Heart left ventricle (tissue), 16 donors: ENCODE measurements at regions not wholly inside any gene's neighbourhood (a gene's known extent, or its start where the extent isn't known, plus 50 kb on each side); places are given as distances from the start of the nearest gene placed in this dataset.

Experiments
- ATAC-seq, 4 donors: fragments of 200-7000 bp; cut with Tn5 transposase; one replicate each; pipeline ENCODE4 v1.9.1; 2020 to 2022; ENCODE audit warnings: moderate library complexity in 4 of 4, mild to moderate bottlenecking in 3 of 4, moderate number of reproducible peaks in 1 of 4
- DNase-seq, 5 donors: peaks; one replicate each; pipeline ENCODE4 v3.0.0-alpha.2; 2020
- H3K27ac ChIP-seq, 12 donors: fragments of 200-600 bp; sonication (generic) in 4 of 12; one replicate each; pipeline versions ENCODE4 v1.5.0 to v1.8.0; 2016 to 2022; ENCODE audit warnings: mild to moderate bottlenecking in 2 of 12
- H3K27me3 ChIP-seq, 9 donors: fragments of 200-600 bp; sonication (generic) in 2 of 9; one replicate each; pipeline versions ENCODE4 v1.5.1 to v1.8.0; 2016 to 2022; ENCODE audit warnings: mild to moderate bottlenecking in 3 of 9
- H3K36me3 ChIP-seq, 9 donors: fragments of 200-600 bp; sonication (generic) in 2 of 9; one replicate each; pipeline versions ENCODE4 v1.5.0 to v1.8.0; 2018 to 2022; ENCODE audit warnings: mild to moderate bottlenecking in 2 of 9
- H3K4me1 ChIP-seq, 12 donors: fragments of 200-600 bp; sonication (generic) in 4 of 12; one replicate each; pipeline versions ENCODE4 v1.5.0 to v1.8.0; 2016 to 2022; ENCODE audit warnings: mild to moderate bottlenecking in 3 of 12
- H3K4me3 ChIP-seq, 12 donors: fragments of 200-600 bp; sonication (generic) in 4 of 12; one replicate each; pipeline versions ENCODE4 v1.5.0 to v1.8.0; 2017 to 2022; ENCODE audit warnings: mild to moderate bottlenecking in 9 of 12, moderate library complexity in 4 of 12
- H3K9me3 ChIP-seq, 12 donors: fragments of 200-600 bp; sonication (generic) in 4 of 12; one replicate each; pipeline versions ENCODE4 v1.5.0 to v1.8.0; 2016 to 2022; ENCODE audit warnings: mild to moderate bottlenecking in 1 of 12
- CTCF ChIP-seq, 12 donors: fragments of 200-600 bp; sonication (generic) in 4 of 12; IDR thresholded peaks; one replicate each; pipeline versions ENCODE4 v1.5.0 to v1.8.0; 2018 to 2022; ENCODE audit warnings: antibody characterized with exemption in 12 of 12, mild to moderate bottlenecking in 5 of 12
- POLR2A ChIP-seq, 2 donors: fragments of 450-650 bp; IDR thresholded peaks; one replicate each; pipeline ENCODE4 v1.6.1; 2017; ENCODE audit warnings: antibody characterized with exemption in 2 of 2, mild to moderate bottlenecking in 2 of 2, moderate library complexity in 2 of 2
- WGBS, 4 donors: extraction: QIAGEN DNeasy Blood & Tissue Kit in 2 of 4; methylation state at CpG; one replicate each; pipeline versions ENCODE4 v1.1.5 to v1.1.7; 2013 to 2018; 5-methylcytosine and 5-hydroxymethylcytosine counted together
- intact Hi-C, 10 donors: fragments of 100-400 bp; cut with DNase I; formaldehyde crosslinking; loops; one replicate each; pipeline versions ENCODE4 v1.11.1 to v1.14.2; 2022
- donor health status: ischemic (EF 13 %, LVEDD 7.1; RV severe dilation, severe dysfunction).
- donor health status: healthy with polysubstance abuse.
- donor health status: DM: no; HTN: yes; CAD: no.
- donor health status: DM: no; HTN: no; CAD: no.
- donor health status: ischemic (EF 25% LVEDD 6.9; RV normal size, moderate dysfunction).
- donor health status: ischemic (EF 25% LVEDD 5.7; RV mildly dilated, moderate dysfunction).
- donor health status: healthy.
- donor health status: DM: yes; HTN: yes; CAD: no.
- donor health status: ischemic (EF 35%, LVEDD 5.7; RV mildly dilated, moderate dysfunction).
- donor health status: nonischemic (EF 11% LVEDD 7.7; RV severe dilation, severe dysfunction).
- donor health status: DM: yes; HTN: yes; CAD: no.
- donor health status: PGD.
- donor health status: ischemic (EF 29% LVEDD 5.4; RV normal size, mild dysfunction).
- donor health status: nonischemic (EF 23%, LVEDD 6.1; RV moderate dilation, normal function).

GRCh38 chr10:5305374-5305773 lies 59.4 kb upstream of the UCN3 start:
- intact Hi-C loops, result no loop called here
- ATAC-seq, result peak in 2 of 4 donors; percentile 44 to 53
- no peak overlapping the region for H3K27ac ChIP-seq
- TF ChIP-seq POLR2A (IDR thresholded peaks at IDR 0.05), result no peak
- TF ChIP-seq CTCF (IDR thresholded peaks at IDR 0.05), result peak in 7 of 12 donors; percentile 7 to 46 (median 27)
- peaks cover 0 to 10% (median 5%) of the 10 kb centered on the region in 12 donors for H3K9me3 ChIP-seq
- 82 to 88% (median 86%) methylated on average over 7 of the region's 7 CpGs for WGBS, 4 donors
- no peak for DNase-seq
- no peaks in the 10 kb centered on the region for H3K36me3 ChIP-seq
- H3K27me3 ChIP-seq, result peaks cover 0 to 4% (median 0%) of the 10 kb centered on the region in 9 donors
- no peaks in the 10 kb centered on the region for H3K4me1 ChIP-seq
- no peak overlapping the region for H3K4me3 ChIP-seq

GRCh38 chr10:5310914-5311313 lies 53.9 kb upstream of the UCN3 start:
- TF ChIP-seq CTCF (IDR thresholded peaks at IDR 0.05), result no peak
- H3K36me3 ChIP-seq, result no peaks in the 10 kb centered on the region
- DNase-seq (no peak), ATAC-seq (no peak)
- intact Hi-C loops, result no loop called here
- H3K4me1 ChIP-seq, result no peaks in the 10 kb centered on the region
- H3K27ac ChIP-seq, result no peak overlapping the region
- WGBS, 4 donors, result 76 to 87% (median 81%) methylated on average over 3 of the region's 3 CpGs
- H3K27me3 ChIP-seq, result peaks cover 0 to 4% (median 0%) of the 10 kb centered on the region in 9 donors
- peaks cover 0 to 8% (median 0%) of the 10 kb centered on the region in 12 donors for H3K9me3 ChIP-seq
- H3K4me3 ChIP-seq, result no peak overlapping the region

- ATAC-seq, result no peak
- intact Hi-C loops, result no loop called here
- H3K27me3 ChIP-seq, result peaks cover 0 to 4% (median 0%) of the 10 kb centered on the region in 9 donors
- no peaks in the 10 kb centered on the region for H3K4me1 ChIP-seq
- H3K36me3 ChIP-seq, result no peaks in the 10 kb centered on the region
- no peak for TF ChIP-seq POLR2A (IDR thresholded peaks at IDR 0.05)
- 47 to 94% (median 82%) methylated on average over 1 of the region's 1 CpG for WGBS, 4 donors
- H3K9me3 ChIP-seq, result peaks cover 0 to 8% (median 0%) of the 10 kb centered on the region in 12 donors
- no peak for DNase-seq
- no peak overlapping the region for H3K4me3 ChIP-seq
- no peak overlapping the region for H3K27ac ChIP-seq
Measured at GRCh38 chr10:5311617-5312016, 53.1 kb upstream of the UCN3 start.

- Histone ChIP-seq H3K4me3 (no peak overlapping the region), H3K4me1 (peaks cover 0 to 10% (median 0%) of the 10 kb centered on the region in 12 donors), H3K27me3 (peaks cover 0 to 3% (median 0%) of the 10 kb centered on the region in 9 donors), H3K9me3 (peaks cover 0 to 8% (median 0%) of the 10 kb centered on the region in 12 donors), H3K27ac (no peak overlapping the region), H3K36me3 (no peaks in the 10 kb centered on the region)
- TF ChIP-seq POLR2A (IDR thresholded peaks at IDR 0.05) (no peak), CTCF (IDR thresholded peaks at IDR 0.05) (no peak)
- DNase-seq, result no peak
- intact Hi-C loops, result no loop called here
- ATAC-seq, result no peak
- WGBS, 4 donors, result 90 to 97% (median 94%) methylated on average over 5 of the region's 5 CpGs
Measured at GRCh38 chr10:5314840-5315239, 49.9 kb upstream of the UCN3 start.
